HEK293 (cell line): ENCODE measurements at regions not wholly inside any gene's neighbourhood (a gene's known extent, or its start where the extent isn't known, plus 50 kb on each side); places are given as distances from the start of the nearest gene placed in this dataset.

ENCODE experiments used
- CTCF ChIA-PET: fragments of 350-600 bp; formaldehyde crosslinking; extraction: SDS; loops from one replicate; lab custom pipeline; 2021; ENCODE audit warnings: antibody characterized with exemption; lab: Yijun Ruan, JAX
- POLR2A ChIA-PET: fragments of 300-600 bp; formaldehyde crosslinking; extraction: SDS; loops from one replicate; lab custom pipeline; 2020; ENCODE audit warnings: antibody characterized with exemption, inconsistent platforms; lab: Yijun Ruan, JAX
- H3K27ac ChIP-seq: fragments of 200-500 bp; sonication (Bioruptor generic); 2 replicates; pipeline ENCODE4 v1.5.1; 2014; ENCODE audit warnings: low read depth, low read length, control low read depth, inconsistent platforms; ENCODE audit errors: extremely low read depth
- H3K36me3 ChIP-seq, 2 experiments: fragments of 200-500 bp in 1 of 2; sonication (Bioruptor generic) in 1 of 2; 1 replicate in 1 of 2; 2 replicates in 1 of 2; pipeline ENCODE4 v1.5.1; 2014 to 2017; ENCODE audit warnings: inconsistent platforms in 2 of 2, low read length in 2 of 2; ENCODE audit not compliant: control insufficient read depth in 2 of 2, insufficient read depth in 1 of 2
- H3K4me1 ChIP-seq: fragments of 200-500 bp; sonication (Bioruptor generic); 2 replicates; pipeline ENCODE4 v1.5.1; 2014; ENCODE audit warnings: mild to moderate bottlenecking, low read length, inconsistent platforms; ENCODE audit not compliant: control insufficient read depth, insufficient read depth
- H3K4me3 ChIP-seq: 2 replicates; pipeline ENCODE4 v1.5.1; 2011; ENCODE audit warnings: low read depth, mild to moderate bottlenecking, control low read depth, low read length, moderate library complexity
- H3K9me3 ChIP-seq: fragments of 200-500 bp; sonication (Bioruptor generic); 2 replicates; pipeline ENCODE4 v1.5.1; 2014; ENCODE audit warnings: low read depth, low read length, inconsistent platforms; ENCODE audit not compliant: control insufficient read depth, insufficient read depth
- ELK4 ChIP-seq: IDR thresholded peaks from 2 replicates; pipeline ENCODE4 v1.6.1; 2011; ENCODE audit warnings: mild to moderate bottlenecking, low read depth, low read length, borderline replicate concordance
- HOXA7 ChIP-seq: sonication (generic); formaldehyde crosslinking; IDR thresholded peaks from 2 replicates; pipeline ENCODE4 v1.8.1; 2022; ENCODE audit warnings: missing genetic modification reagents, borderline replicate concordance
- KLF7 ChIP-seq: fragments of 450-650 bp; formaldehyde crosslinking; IDR thresholded peaks from 2 replicates; pipeline ENCODE4 v1.5.1; 2016; ENCODE audit warnings: missing biosample characterization, missing genetic modification characterization, borderline replicate concordance
- MEIS1 ChIP-seq: sonication (generic); formaldehyde crosslinking; IDR thresholded peaks from 2 replicates; pipeline ENCODE4 v1.8.1; 2022; ENCODE audit warnings: missing genetic modification reagents, mild to moderate bottlenecking, borderline replicate concordance
- PRDM1 ChIP-seq: fragments of 450-650 bp; formaldehyde crosslinking; IDR thresholded peaks from 2 replicates; pipeline ENCODE4; 2016; ENCODE audit warnings: missing biosample characterization, missing genetic modification characterization
- SALL2 ChIP-seq: fragments of 450-650 bp; formaldehyde crosslinking; IDR thresholded peaks from 2 replicates; pipeline ENCODE4 v1.5.0; 2017; ENCODE audit warnings: missing biosample characterization, mild to moderate bottlenecking, missing genetic modification characterization, borderline replicate concordance
- SP2 ChIP-seq: fragments of 450-650 bp; formaldehyde crosslinking; IDR thresholded peaks from 2 replicates; pipeline ENCODE4 v1.5.1; 2016; ENCODE audit warnings: missing biosample characterization, missing genetic modification characterization
- ZBTB1 ChIP-seq: fragments of 450-650 bp; formaldehyde crosslinking; IDR thresholded peaks from 2 replicates; pipeline ENCODE4 v1.5.1; 2016; ENCODE audit warnings: missing biosample characterization, missing genetic modification characterization
- ZBTB17 ChIP-seq: fragments of 450-650 bp; formaldehyde crosslinking; IDR thresholded peaks from 2 replicates; pipeline ENCODE4 v1.5.1; 2016; ENCODE audit warnings: missing biosample characterization, missing genetic modification characterization
- ZFP3 ChIP-seq: fragments of 450-650 bp; formaldehyde crosslinking; IDR thresholded peaks from 2 replicates; pipeline ENCODE4 v1.5.1; 2016; ENCODE audit warnings: low read depth, missing biosample characterization, missing genetic modification characterization
- ZIC2 ChIP-seq: fragments of 450-650 bp; formaldehyde crosslinking; IDR thresholded peaks from 2 replicates; pipeline ENCODE4 v1.5.1; 2016; ENCODE audit warnings: missing biosample characterization, missing genetic modification characterization
- ZNF157 ChIP-seq: fragments of 450-650 bp; formaldehyde crosslinking; IDR thresholded peaks from 2 replicates; pipeline ENCODE4 v1.5.1; 2016; ENCODE audit warnings: missing biosample characterization, missing genetic modification characterization
- ZNF202 ChIP-seq: fragments of 450-650 bp; formaldehyde crosslinking; IDR thresholded peaks from 2 replicates; pipeline ENCODE4 v1.5.1; 2016; ENCODE audit warnings: missing biosample characterization, missing genetic modification characterization, borderline replicate concordance
- ZNF211 ChIP-seq: fragments of 450-650 bp; formaldehyde crosslinking; IDR thresholded peaks from 2 replicates; pipeline ENCODE4 v1.5.1; 2016; ENCODE audit warnings: low read depth, missing biosample characterization, missing genetic modification characterization
- ZNF239 ChIP-seq: fragments of 450-650 bp; formaldehyde crosslinking; IDR thresholded peaks from 2 replicates; pipeline ENCODE4 v1.5.1; 2016; ENCODE audit warnings: missing biosample characterization, missing genetic modification characterization
- ZNF341 ChIP-seq: fragments of 450-650 bp; formaldehyde crosslinking; IDR thresholded peaks from 2 replicates; pipeline ENCODE4; 2016; ENCODE audit warnings: low read depth, missing biosample characterization, missing genetic modification characterization
- ZNF350 ChIP-seq: fragments of 450-650 bp; formaldehyde crosslinking; IDR thresholded peaks from 2 replicates; pipeline ENCODE4 v1.5.0; 2017; ENCODE audit warnings: missing biosample characterization, mild to moderate bottlenecking, missing genetic modification characterization
- ZNF354C ChIP-seq: fragments of 450-650 bp; formaldehyde crosslinking; IDR thresholded peaks from 2 replicates; pipeline ENCODE4 v1.5.1; 2016; ENCODE audit warnings: missing biosample characterization, missing genetic modification characterization, low read depth, borderline replicate concordance
- ZNF394 ChIP-seq: fragments of 450-650 bp; formaldehyde crosslinking; IDR thresholded peaks from 2 replicates; pipeline ENCODE4 v1.5.1; 2016; ENCODE audit warnings: missing biosample characterization, missing genetic modification characterization, mild to moderate bottlenecking, moderate library complexity, borderline replicate concordance
- ZNF426 ChIP-seq: fragments of 450-650 bp; formaldehyde crosslinking; IDR thresholded peaks from 2 replicates; pipeline ENCODE4 v1.5.1; 2017; ENCODE audit warnings: missing biosample characterization, missing genetic modification characterization, mild to moderate bottlenecking, inconsistent platforms, moderate library complexity
- ZNF449 ChIP-seq: fragments of 450-650 bp; formaldehyde crosslinking; IDR thresholded peaks from 2 replicates; pipeline ENCODE4 v1.5.1; 2017; ENCODE audit warnings: missing biosample characterization, mild to moderate bottlenecking, missing genetic modification characterization, moderate library complexity
- ZNF548 ChIP-seq: fragments of 450-650 bp; formaldehyde crosslinking; IDR thresholded peaks from 2 replicates; pipeline ENCODE4 v1.5.1; 2016; ENCODE audit warnings: missing biosample characterization, missing genetic modification characterization
- ZNF549 ChIP-seq: fragments of 450-650 bp; IDR thresholded peaks from 2 replicates; pipeline ENCODE4 v1.5.1; 2018; ENCODE audit warnings: missing biosample characterization, missing genetic modification characterization, mild to moderate bottlenecking, inconsistent platforms, moderate library complexity
- ZNF558 ChIP-seq: fragments of 450-650 bp; formaldehyde crosslinking; IDR thresholded peaks from 2 replicates; pipeline ENCODE4 v1.5.1; 2016; ENCODE audit warnings: missing biosample characterization, missing genetic modification characterization
- ZNF580 ChIP-seq: fragments of 450-650 bp; formaldehyde crosslinking; IDR thresholded peaks from 2 replicates; pipeline ENCODE4 v1.5.1; 2016; ENCODE audit warnings: missing biosample characterization, missing genetic modification characterization
- ZNF585B ChIP-seq: fragments of 450-650 bp; formaldehyde crosslinking; IDR thresholded peaks from 2 replicates; pipeline ENCODE4 v1.5.1; 2016; ENCODE audit warnings: missing biosample characterization, missing genetic modification characterization
- ZNF596 ChIP-seq: fragments of 450-650 bp; IDR thresholded peaks from 2 replicates; pipeline ENCODE4 v1.5.0; 2018; ENCODE audit warnings: missing biosample characterization, mild to moderate bottlenecking, missing genetic modification characterization, moderate library complexity
- ZNF654 ChIP-seq: fragments of 450-650 bp; formaldehyde crosslinking; IDR thresholded peaks from 2 replicates; pipeline ENCODE4 v1.5.1; 2016; ENCODE audit warnings: low read depth, missing biosample characterization, missing genetic modification characterization
- ZNF776 ChIP-seq: fragments of 450-650 bp; formaldehyde crosslinking; IDR thresholded peaks from 2 replicates; pipeline ENCODE4 v1.5.0; 2017; ENCODE audit warnings: missing biosample characterization, missing genetic modification characterization, borderline replicate concordance
- ZNF785 ChIP-seq: fragments of 450-650 bp; formaldehyde crosslinking; IDR thresholded peaks from 2 replicates; pipeline ENCODE4 v1.5.1; 2016; ENCODE audit warnings: missing biosample characterization, missing genetic modification characterization
- ZSCAN30 ChIP-seq: fragments of 450-650 bp; IDR thresholded peaks from 2 replicates; pipeline ENCODE4 v1.5.1; 2018; ENCODE audit warnings: missing biosample characterization, mild to moderate bottlenecking, missing genetic modification characterization, moderate library complexity
- TF ChIP-seq, protein P1 (sequence below): fragments of 450-650 bp; formaldehyde crosslinking; IDR thresholded peaks from 2 replicates; pipeline ENCODE4 v1.5.1; 2016; ENCODE audit warnings: missing biosample characterization, missing genetic modification characterization

GRCh38 chr13:76331943-76332712 is 554.1 kb downstream of the KCTD12 start:
- ChIA-PET CTCF (no interaction called here), POLR2A (no interaction called here)
- H3K4me3 ChIP-seq = no peak overlapping the region
- H3K4me1 ChIP-seq = no peaks in the 10 kb centered on the region
- TF ChIP-seq ZNF785 (tag by site-specific recombination) = no peak
- no peak for TF ChIP-seq ZIC2
- no peak for TF ChIP-seq ZNF449
- no peak for TF ChIP-seq ZNF394 (tag by site-specific recombination)
- no peak for TF ChIP-seq SALL2
- no peak for TF ChIP-seq ZNF341 (tag by site-specific recombination)
- TF ChIP-seq ZNF596 (tag by site-specific recombination) = no peak
- no peak for TF ChIP-seq KLF7 (tag by site-specific recombination)
- no peak for TF ChIP-seq ZNF548 (tag by site-specific recombination)
- TF ChIP-seq ZNF558 (tag by site-specific recombination) = no peak
- no peak for TF ChIP-seq HOXA7 (CRISPR knock-in tag)
- TF ChIP-seq ZNF580 = no peak
- TF ChIP-seq ZBTB1 (tag by site-specific recombination) = no peak
- TF ChIP-seq ELK4 = no peak
- TF ChIP-seq ZNF211 (tag by site-specific recombination) = no peak
- TF ChIP-seq ZNF426 = no peak
- TF ChIP-seq ZNF654 (tag by site-specific recombination) = no peak
- no peaks in the 10 kb centered on the region for H3K36me3 ChIP-seq
- H3K9me3 ChIP-seq = no peaks in the 10 kb centered on the region
- no peak overlapping the region for H3K27ac ChIP-seq

GRCh38 chr13:76330761-76331160 is 555.4 kb downstream of the KCTD12 start:
- Histone ChIP-seq H3K36me3 (no peaks in the 10 kb centered on the region), H3K4me1 (no peaks in the 10 kb centered on the region), H3K4me3 (no peak overlapping the region), H3K9me3 (no peaks in the 10 kb centered on the region), H3K27ac (no peak overlapping the region)
- TF ChIP-seq ZNF202 (tag by site-specific recombination) (no peak), ZIC2 (no peak), ZNF549 (tag by site-specific recombination) (no peak), ZFP3 (tag by site-specific recombination) (no peak), ZNF239 (no peak), ZNF776 (tag by site-specific recombination) (no peak), ZBTB17 (tag by site-specific recombination) (no peak), ZNF354C (tag by site-specific recombination) (no peak), PRDM1 (tag by site-specific recombination) (no peak), ZNF157 (tag by site-specific recombination) (no peak), SP2 (tag by site-specific recombination) (no peak), ZNF585B (no peak), ZSCAN30 (tag by site-specific recombination) (no peak), MEIS1 (CRISPR knock-in tag) (no peak), ZNF350 (tag by site-specific recombination) (no peak)
- TF ChIP-seq, protein P1, sequence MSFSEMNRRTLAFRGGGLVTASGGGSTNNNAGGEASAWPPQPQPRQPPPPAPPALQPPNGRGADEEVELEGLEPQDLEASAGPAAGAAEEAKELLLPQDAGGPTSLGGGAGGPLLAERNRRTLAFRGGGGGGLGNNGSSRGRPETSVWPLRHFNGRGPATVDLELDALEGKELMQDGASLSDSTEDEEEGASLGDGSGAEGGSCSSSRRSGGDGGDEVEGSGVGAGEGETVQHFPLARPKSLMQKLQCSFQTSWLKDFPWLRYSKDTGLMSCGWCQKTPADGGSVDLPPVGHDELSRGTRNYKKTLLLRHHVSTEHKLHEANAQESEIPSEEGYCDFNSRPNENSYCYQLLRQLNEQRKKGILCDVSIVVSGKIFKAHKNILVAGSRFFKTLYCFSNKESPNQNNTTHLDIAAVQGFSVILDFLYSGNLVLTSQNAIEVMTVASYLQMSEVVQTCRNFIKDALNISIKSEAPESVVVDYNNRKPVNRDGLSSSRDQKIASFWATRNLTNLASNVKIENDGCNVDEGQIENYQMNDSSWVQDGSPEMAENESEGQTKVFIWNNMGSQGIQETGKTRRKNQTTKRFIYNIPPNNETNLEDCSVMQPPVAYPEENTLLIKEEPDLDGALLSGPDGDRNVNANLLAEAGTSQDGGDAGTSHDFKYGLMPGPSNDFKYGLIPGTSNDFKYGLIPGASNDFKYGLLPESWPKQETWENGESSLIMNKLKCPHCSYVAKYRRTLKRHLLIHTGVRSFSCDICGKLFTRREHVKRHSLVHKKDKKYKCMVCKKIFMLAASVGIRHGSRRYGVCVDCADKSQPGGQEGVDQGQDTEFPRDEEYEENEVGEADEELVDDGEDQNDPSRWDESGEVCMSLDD (tag by site-specific recombination) = no peak
- ChIA-PET POLR2A (no interaction called here), CTCF (interaction anchor here (0.6 kb wide), 1 partner anchor 39 kb away, joined by 3 read pairs; no protein-coding TSS in a partner anchor)
